ENCODE measurements at regions not wholly inside any gene's neighbourhood (a gene's known extent, or its start where the extent isn't known, plus 50 kb on each side); places are given as distances from the start of the nearest gene placed in this dataset.

DNA sequence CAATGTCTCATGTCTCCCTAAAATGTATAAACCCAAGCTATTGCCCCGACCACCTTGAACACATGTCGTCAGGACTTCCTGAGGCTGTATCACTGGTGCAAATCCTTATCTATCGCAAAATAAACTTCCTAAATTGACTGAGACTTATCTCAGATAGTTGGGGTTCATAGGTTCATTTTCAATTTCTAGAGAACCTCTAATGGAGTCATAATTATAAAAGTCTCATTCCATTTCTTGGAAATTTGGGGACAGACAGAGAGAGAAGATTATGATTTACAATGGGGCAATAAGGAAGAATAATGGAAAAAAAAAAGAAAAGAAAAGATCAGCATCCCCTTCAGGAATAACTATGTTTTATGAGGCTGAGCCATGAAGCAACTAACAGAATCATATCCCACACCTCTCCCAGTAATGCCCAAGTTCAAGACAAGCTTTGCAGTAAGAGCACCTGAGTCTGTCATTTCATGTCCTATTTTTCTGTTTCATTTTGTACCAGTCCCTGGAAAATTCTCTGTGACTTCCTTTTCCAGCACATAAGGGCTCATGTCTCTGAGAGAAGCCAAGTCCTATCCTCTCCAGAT lies 70.0 kb upstream of the ETS2 start (continued):
- TF ChIP-seq, protein P1, sequence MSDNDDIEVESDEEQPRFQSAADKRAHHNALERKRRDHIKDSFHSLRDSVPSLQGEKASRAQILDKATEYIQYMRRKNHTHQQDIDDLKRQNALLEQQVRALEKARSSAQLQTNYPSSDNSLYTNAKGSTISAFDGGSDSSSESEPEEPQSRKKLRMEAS (IDR thresholded peaks at IDR 0.05): no peak
- TF ChIP-seq GABPA (IDR thresholded peaks at IDR 0.05 in 1 of 2, conservative IDR thresholded peaks at IDR 0.05 in 1 of 2): no peak

GRCh38 chr21:38740090-38740489 lies 65.6 kb upstream of the ETS2 start:
- TF ChIP-seq RAD21 (IDR thresholded peaks at IDR 0.05) (no peak), FOXA2 (IDR thresholded peaks at IDR 0.05) (no peak), HNF4G (IDR thresholded peaks at IDR 0.05) (no peak), HNF4A (conservative IDR thresholded peaks at IDR 0.05) (no peak), ZBTB33 (IDR thresholded peaks at IDR 0.05) (no peak), SP1 (IDR thresholded peaks at IDR 0.05) (no peak)
- TF ChIP-seq, protein P1 (IDR thresholded peaks at IDR 0.05): no peak
- no peak overlapping the region for H3K27ac ChIP-seq (ENCODE audit: low read depth in 1 of 2, low read length in 2 of 2)
- H3K9ac ChIP-seq (ENCODE audit: low read depth in 1 of 2, low read length in 2 of 2): no peak overlapping the region
- H3K27me3 ChIP-seq (ENCODE audit: control insufficient read depth in 4 of 4, insufficient read depth in 4 of 4, low read length in 3 of 4): no peaks in the 10 kb centered on the region
- 49% methylated on average over 3 of the region's 3 CpGs for WGBS
- no peak overlapping the region for H3K4me3 ChIP-seq (ENCODE audit: low read depth in 1 of 3, low read length in 3 of 3)
- DNase-seq (ENCODE audit: low spot score): no peak
- H3K4me1 ChIP-seq (ENCODE audit: control insufficient read depth in 4 of 4, insufficient read depth in 4 of 4, low read length in 3 of 4): peaks cover 0 to 2% (median 0%) of the 10 kb centered on the region in 4 donors
- no peaks in the 10 kb centered on the region for H3K36me3 ChIP-seq (ENCODE audit: control insufficient read depth in 4 of 4, insufficient read depth in 3 of 4, low read depth in 1 of 4, low read length in 3 of 4)
- H3K9me3 ChIP-seq (ENCODE audit: control insufficient read depth in 4 of 4, low read length in 3 of 4): no peaks in the 10 kb centered on the region

DNA sequence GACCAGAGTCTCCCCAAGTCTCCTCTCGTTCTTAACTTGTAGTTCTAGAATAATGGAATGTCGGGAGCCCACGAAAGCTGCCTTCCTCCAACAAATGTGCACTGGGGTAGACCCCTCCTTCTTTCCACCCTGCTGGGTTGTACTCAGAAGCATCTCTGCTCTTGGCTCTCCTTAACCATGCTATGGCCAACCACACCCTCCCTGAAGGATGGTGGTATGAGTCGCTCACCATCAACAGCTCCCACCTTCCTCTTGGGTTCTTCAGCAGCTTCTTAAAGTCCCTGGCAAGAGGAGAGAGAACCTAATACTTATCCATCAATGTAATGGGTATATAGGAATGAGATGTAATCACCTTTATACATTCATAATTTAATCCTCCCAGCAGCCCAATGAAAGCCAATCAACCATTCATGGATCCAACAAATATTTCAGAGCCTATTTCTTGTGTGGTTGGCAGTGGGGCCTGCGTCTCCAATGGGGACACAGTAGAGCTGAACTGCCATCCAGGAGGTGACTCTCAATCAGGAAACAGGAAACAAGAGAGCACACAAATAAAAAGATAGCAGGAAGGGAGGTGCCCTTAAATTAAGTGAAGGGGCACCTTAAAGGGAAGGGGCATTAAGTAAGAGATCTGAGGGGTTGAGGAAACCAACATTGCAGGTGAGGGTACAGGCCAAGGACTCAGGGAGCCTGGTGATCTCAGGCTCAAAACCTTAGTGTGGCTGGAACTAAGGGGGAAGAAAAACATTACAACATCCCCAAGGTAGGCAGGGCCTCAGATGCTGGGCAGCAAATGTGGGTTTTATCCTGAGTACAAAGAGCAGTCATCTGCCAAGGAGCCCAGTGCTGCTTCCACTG lies 64.4 kb upstream of the ETS2 start:
- WGBS: 96% methylated on average over 5 of the region's 5 CpGs
- no peak overlapping the region for H3K9ac ChIP-seq (ENCODE audit: low read depth in 1 of 2, low read length in 2 of 2)
- H3K27me3 ChIP-seq (ENCODE audit: control insufficient read depth in 4 of 4, insufficient read depth in 4 of 4, low read length in 3 of 4): no peaks in the 10 kb centered on the region
- H3K27ac ChIP-seq (ENCODE audit: low read depth in 1 of 2, low read length in 2 of 2): no peak overlapping the region
- H3K4me3 ChIP-seq (ENCODE audit: low read depth in 1 of 3, low read length in 3 of 3): no peak overlapping the region
- no peaks in the 10 kb centered on the region for H3K36me3 ChIP-seq (ENCODE audit: control insufficient read depth in 4 of 4, insufficient read depth in 3 of 4, low read depth in 1 of 4, low read length in 3 of 4)
- DNase-seq (ENCODE audit: low spot score): no peak
- H3K9me3 ChIP-seq (ENCODE audit: control insufficient read depth in 4 of 4, low read length in 3 of 4): no peaks in the 10 kb centered on the region
- H3K4me1 ChIP-seq (ENCODE audit: control insufficient read depth in 4 of 4, insufficient read depth in 4 of 4, low read length in 3 of 4): peaks cover 0 to 2% (median 0%) of the 10 kb centered on the region in 4 donors
- no peak for TF ChIP-seq HNF4G (IDR thresholded peaks at IDR 0.05)
- TF ChIP-seq, protein P1 (IDR thresholded peaks at IDR 0.05): no peak
- no peak for TF ChIP-seq HNF4A (conservative IDR thresholded peaks at IDR 0.05)
- no peak for TF ChIP-seq TAF1 (conservative IDR thresholded peaks at IDR 0.05)
- no peak for TF ChIP-seq CTCF (IDR thresholded peaks at IDR 0.05; ENCODE audit: low read depth, low read length, missing input control)
- no peak for TF ChIP-seq FOXA1 (IDR thresholded peaks at IDR 0.05)
- no peak for TF ChIP-seq ZBTB33 (IDR thresholded peaks at IDR 0.05)
- no peak for TF ChIP-seq NR2F2 (IDR thresholded peaks at IDR 0.05)
- TF ChIP-seq REST (IDR thresholded peaks at IDR 0.05): no peak
- no peak for TF ChIP-seq FOXA2 (IDR thresholded peaks at IDR 0.05)
- TF ChIP-seq RXRA (IDR thresholded peaks at IDR 0.05): no peak
- no peak for TF ChIP-seq RAD21 (IDR thresholded peaks at IDR 0.05)
- no peak for TF ChIP-seq SP1 (IDR thresholded peaks at IDR 0.05)
- no peak for TF ChIP-seq EGR1 (IDR thresholded peaks at IDR 0.05; ENCODE audit: low read depth in 2 of 2)
- TF ChIP-seq GABPA (IDR thresholded peaks at IDR 0.05 in 1 of 2, conservative IDR thresholded peaks at IDR 0.05 in 1 of 2): no peak
- TF ChIP-seq, protein P2, sequence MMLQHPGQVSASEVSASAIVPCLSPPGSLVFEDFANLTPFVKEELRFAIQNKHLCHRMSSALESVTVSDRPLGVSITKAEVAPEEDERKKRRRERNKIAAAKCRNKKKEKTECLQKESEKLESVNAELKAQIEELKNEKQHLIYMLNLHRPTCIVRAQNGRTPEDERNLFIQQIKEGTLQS (IDR thresholded peaks at IDR 0.05): no peak
- no peak for TF ChIP-seq YY1 (IDR thresholded peaks at IDR 0.05)

Measured in liver (tissue), 8 donors.